NCI-H1105 (cell line): ENCODE measurements at regions not wholly inside any gene's neighbourhood (a gene's known extent, or its start where the extent isn't known, plus 50 kb on each side); places are given as distances from the start of the nearest gene placed in this dataset.

Experiments used
- DNase-seq: peaks from one replicate; lab custom pipeline; 2025; lab: John Stamatoyannopoulos, UW

- no peak for DNase-seq
Observed at GRCh38 chr12:64931321-64931720, 106.9 kb downstream of the TBC1D30 start.

- DNase-seq, result no peak
Observed at GRCh38 chr12:64931981-64932380, 107.5 kb downstream of the TBC1D30 start.

GRCh38 chr12:64933791-64934190 lies 109.3 kb downstream of the TBC1D30 start:
- no peak for DNase-seq

- no peak for DNase-seq
Observed at GRCh38 chr12:64937452-64937851, 113.0 kb downstream of the TBC1D30 start.

GRCh38 chr12:64938179-64938578 lies 113.7 kb downstream of the TBC1D30 start:
- no peak for DNase-seq

- DNase-seq, result no peak
Observed at GRCh38 chr12:64943686-64944085, 119.2 kb downstream of the TBC1D30 start.

GRCh38 chr12:64944966-64945365 lies 120.5 kb downstream of the TBC1D30 start:
- DNase-seq, result no peak

- peak; percentile 58 for DNase-seq
Observed at GRCh38 chr12:64946132-64946829, 121.8 kb downstream of the TBC1D30 start.

GRCh38 chr12:64950711-64951298 lies 126.4 kb downstream of the TBC1D30 start:
- DNase-seq, result no peak

GRCh38 chr12:64951944-64952343 lies 127.5 kb downstream of the TBC1D30 start:
- no peak for DNase-seq

- no peak for DNase-seq
Observed at GRCh38 chr12:64955746-64956145, 131.3 kb downstream of the TBC1D30 start.

GRCh38 chr12:64965920-64966319 lies 141.5 kb downstream of the TBC1D30 start:
- DNase-seq, result no peak

- DNase-seq, result no peak
Observed at GRCh38 chr12:64968989-64969819, 144.8 kb downstream of the TBC1D30 start.

- DNase-seq, result no peak
Observed at GRCh38 chr12:64976131-64976530, 145.0 kb downstream of the WIF1 start.

- no peak for DNase-seq
Observed at GRCh38 chr12:64983771-64984278, 137.3 kb downstream of the WIF1 start.

- no peak for DNase-seq
Observed at GRCh38 chr12:64991121-64991611, 129.9 kb downstream of the WIF1 start.

GRCh38 chr12:64992116-64992515 lies 129.0 kb downstream of the WIF1 start:
- no peak for DNase-seq

- no peak for DNase-seq
Observed at GRCh38 chr12:64992641-64993040, 128.5 kb downstream of the WIF1 start.

- no peak for DNase-seq
Observed at GRCh38 chr12:64993461-64993860, 127.6 kb downstream of the WIF1 start.

GRCh38 chr12:64995816-64996215 lies 125.3 kb downstream of the WIF1 start:
- no peak for DNase-seq

GRCh38 chr12:64997858-64998257 lies 123.2 kb downstream of the WIF1 start:
- DNase-seq, result no peak

GRCh38 chr12:64998371-64999147 lies 122.5 kb downstream of the WIF1 start:
- no peak for DNase-seq
